HepG2 (cell line): ENCODE measurements at regions not wholly inside any gene's neighbourhood (a gene's known extent, or its start where the extent isn't known, plus 50 kb on each side); places are given as distances from the start of the nearest gene placed in this dataset.

Source experiments
- ATAC-seq: fragments of 200-7000 bp; cut with Tn5 transposase; 3 replicates; pipeline ENCODE4 v1.9.1; 2020; ENCODE audit warnings: mild to moderate bottlenecking, moderate library complexity
- BruUV-seq: library from RNA; stranded (reverse); fragments of 400-500 nt; replicated peaks from 2 replicates; lab custom pipeline; 2021; lab: Mats Ljungman, UMichigan
- CTCF ChIA-PET: fragments of 300-600 bp; formaldehyde crosslinking; extraction: SDS; loops from one replicate; lab custom pipeline; 2021; ENCODE audit warnings: low total read pairs, inconsistent platforms, low intra/inter-chr PET ratio; lab: Yijun Ruan, JAX
- POLR2A ChIA-PET: fragments of 350-600 bp; sonication (Branson Sonifier 250); formaldehyde crosslinking; loops from one replicate; lab custom pipeline; 2020; ENCODE audit warnings: antibody characterized with exemption, inconsistent platforms; lab: Yijun Ruan, JAX
- DNase-seq: peaks from one replicate; pipeline ENCODE4 v3.0.0-alpha.2; 2015; ENCODE audit warnings: low spot score
- FAIRE-seq: peaks from 3 replicates; lab custom pipeline; 2011; peaks lifted over from hg19 to GRCh38; lab: Jason Lieb, UNC
- H2AFZ ChIP-seq: one replicate; pipeline ENCODE4 v1.6.1; 2011; ENCODE audit warnings: low read length, inconsistent platforms
- H3K27ac ChIP-seq: fragments of 300-600 bp; 3 replicates; pipeline ENCODE4 v1.8.0; 2011; ENCODE audit warnings: mixed run types, mild to moderate bottlenecking, mixed read lengths, low read length, inconsistent platforms; ENCODE audit not compliant: insufficient read depth; ENCODE audit errors: extremely low read length
- H3K27me3 ChIP-seq, 2 experiments: fragments of 200-600 bp in 1 of 2; 2 replicates in 1 of 2; 3 replicates in 1 of 2; pipeline versions ENCODE4 v1.6.0 to v1.8.0; 2011; ENCODE audit warnings: low read length in 2 of 2, mild to moderate bottlenecking in 2 of 2, moderate library complexity in 2 of 2, inconsistent platforms in 1 of 2; ENCODE audit not compliant: insufficient read depth in 2 of 2, control insufficient read depth in 1 of 2
- H3K36me3 ChIP-seq, 2 experiments: fragments of 200-600 bp in 1 of 2; replicated peaks in 1 of 2; 2 replicates in 1 of 2; 3 replicates in 1 of 2; pipeline versions ENCODE4 v1.5.1 to v1.8.0; 2011; ENCODE audit warnings: low read length in 2 of 2, inconsistent platforms in 1 of 2; ENCODE audit not compliant: insufficient read depth in 2 of 2, control insufficient read depth in 1 of 2
- H3K4me1 ChIP-seq: 2 replicates; pipeline ENCODE4 v1.5.1; 2012; ENCODE audit warnings: low read length, inconsistent platforms; ENCODE audit not compliant: insufficient read depth
- H3K4me2 ChIP-seq: 2 replicates; pipeline ENCODE4 v1.6.0; 2011; ENCODE audit warnings: low read depth, low read length, inconsistent platforms
- H3K4me3 ChIP-seq, 3 experiments: fragments of 200-600 bp in 1 of 3; sonication (generic), shearing (Covaris generic) in 1 of 3; replicated peaks in 1 of 3; 2 replicates each; pipeline ENCODE4 v1.5.1; 2011 to 2016; ENCODE audit warnings: low read length in 3 of 3, inconsistent platforms in 2 of 3, low read depth in 2 of 3, mild to moderate bottlenecking in 2 of 3, control low read depth in 1 of 3, mixed read lengths in 1 of 3; ENCODE audit not compliant: insufficient read depth in 1 of 3
- H3K79me2 ChIP-seq: one replicate; pipeline ENCODE4 v1.6.1; 2011; ENCODE audit warnings: low read length, inconsistent platforms; ENCODE audit not compliant: insufficient read depth
- H3K9ac ChIP-seq: 2 replicates; pipeline ENCODE4 v1.6.0; 2011; ENCODE audit warnings: mild to moderate bottlenecking, low read depth, low read length, inconsistent platforms; ENCODE audit not compliant: insufficient read depth
- H3K9me3 ChIP-seq: 2 replicates; pipeline ENCODE4 v1.5.1; 2012; ENCODE audit warnings: mild to moderate bottlenecking, low read length
- H4K20me1 ChIP-seq: 2 replicates; pipeline ENCODE4 v1.6.0; 2011; ENCODE audit warnings: inconsistent platforms, mild to moderate bottlenecking, low read length, moderate library complexity; ENCODE audit not compliant: insufficient read depth
- AGO1 ChIP-seq: fragments of 200-400 bp; formaldehyde crosslinking; IDR thresholded peaks from 2 replicates; pipeline ENCODE4 v1.6.1; 2017; ENCODE audit warnings: mild to moderate bottlenecking, low read depth, low read length, moderate library complexity; ENCODE audit not compliant: poor library complexity, severe bottlenecking
- CBX5 ChIP-seq: sonication (generic); formaldehyde crosslinking; IDR thresholded peaks from 2 replicates; pipeline ENCODE4 v1.4.0; 2020; ENCODE audit warnings: missing genetic modification reagents, borderline replicate concordance
- FOXP4 ChIP-seq: sonication (generic); formaldehyde crosslinking; IDR thresholded peaks from 2 replicates; pipeline ENCODE4 v1.4.0; 2020; ENCODE audit warnings: missing genetic modification reagents
- HHEX ChIP-seq: IDR thresholded peaks from 2 replicates; pipeline ENCODE4 v1.6.1; 2016; ENCODE audit warnings: control low read depth
- HNRNPLL ChIP-seq: fragments of 200-400 bp; formaldehyde crosslinking; IDR thresholded peaks from 2 replicates; pipeline ENCODE4 v1.6.1; 2017; ENCODE audit warnings: mild to moderate bottlenecking, low read depth, low read length; ENCODE audit not compliant: poor library complexity, severe bottlenecking
- IRF2 ChIP-seq: IDR thresholded peaks from 2 replicates; pipeline ENCODE4 v1.6.1; 2018; ENCODE audit warnings: missing genetic modification reagents, missing compliant biosample characterization
- KLF9 ChIP-seq: IDR thresholded peaks from 2 replicates; pipeline ENCODE4 v1.6.1; 2016; ENCODE audit warnings: low read depth
- MZF1 ChIP-seq: sonication (generic); formaldehyde crosslinking; IDR thresholded peaks from 2 replicates; pipeline ENCODE4 v1.8.1; 2023; ENCODE audit warnings: mild to moderate bottlenecking, missing genetic modification reagents, borderline replicate concordance
- NCOR1 ChIP-seq: fragments of 200-600 bp; sonication (generic); IDR thresholded peaks from 2 replicates; pipeline ENCODE4 v1.7.0; 2017; ENCODE audit warnings: antibody characterized with exemption, low read length, borderline replicate concordance
- NFATC3 ChIP-seq: sonication (generic); formaldehyde crosslinking; IDR thresholded peaks from 2 replicates; pipeline ENCODE4 v1.5.1; 2020; ENCODE audit warnings: mild to moderate bottlenecking, missing genetic modification reagents
- PRMT3 ChIP-seq: sonication (generic); formaldehyde crosslinking; IDR thresholded peaks from 2 replicates; pipeline ENCODE4 v1.8.1; 2022; ENCODE audit warnings: low read depth, mild to moderate bottlenecking, moderate library complexity, missing genetic modification reagents, borderline replicate concordance
- SALL1 ChIP-seq: sonication (generic); formaldehyde crosslinking; IDR thresholded peaks from 2 replicates; pipeline ENCODE4 v1.8.0; 2022; ENCODE audit warnings: mild to moderate bottlenecking, missing genetic modification reagents
- SALL2 ChIP-seq: sonication (generic); formaldehyde crosslinking; IDR thresholded peaks from 2 replicates; pipeline ENCODE4 v1.8.1; 2023; ENCODE audit warnings: mild to moderate bottlenecking, missing genetic modification reagents, inconsistent platforms
- SOX13 ChIP-seq, 3 experiments: fragments of 450-650 bp in 1 of 3; sonication (generic) in 1 of 3; formaldehyde crosslinking in 1 of 3; IDR thresholded peaks in 2 of 3; conservative IDR thresholded peaks in 1 of 3; 2 replicates each; pipeline versions ENCODE4 v1.5.0 to v1.6.1; 2016 to 2020; ENCODE audit warnings: antibody characterized with exemption in 1 of 3, mild to moderate bottlenecking in 1 of 3, missing compliant biosample characterization in 1 of 3, missing genetic modification reagents in 1 of 3, moderate library complexity in 1 of 3
- SP1 ChIP-seq, 2 experiments: fragments of 450-650 bp in 1 of 2; sonication (generic) in 1 of 2; formaldehyde crosslinking in 1 of 2; IDR thresholded peaks; 2 replicates each; pipeline versions ENCODE4 v1.4.0 to v1.6.1; 2016 to 2020; ENCODE audit warnings: missing genetic modification reagents in 1 of 2
- STAT5B ChIP-seq: sonication (generic); formaldehyde crosslinking; IDR thresholded peaks from 2 replicates; pipeline ENCODE4 v1.4.0; 2020; ENCODE audit warnings: missing genetic modification reagents
- ZFX ChIP-seq: sonication (generic); formaldehyde crosslinking; IDR thresholded peaks from 2 replicates; pipeline ENCODE4 v1.4.0; 2020; ENCODE audit warnings: mild to moderate bottlenecking, low read depth, missing genetic modification reagents, moderate library complexity
- ZNF775 ChIP-seq: sonication (generic); formaldehyde crosslinking; IDR thresholded peaks from 2 replicates; pipeline ENCODE4 v1.4.0; 2020; ENCODE audit warnings: missing genetic modification reagents, mild to moderate bottlenecking, moderate library complexity, borderline replicate concordance
- WGBS: methylation state at CpG from one replicate; pipeline ENCODE4 v1.1.6; 2017; ENCODE audit warnings: low lambda C conversion rate; 5-methylcytosine and 5-hydroxymethylcytosine counted together
- in situ Hi-C: cut with HindIII; loops from 2 replicates; pipeline ENCODE4 v1.10.0; 2017; ENCODE audit warnings: low pct_unique_long_range_greater_than_20kb; ENCODE audit not compliant: extremely low pct_ligation_motif_present
- intact Hi-C: fragments of 100-400 bp; cut with micrococcal nuclease; formaldehyde crosslinking; loops from one replicate; pipeline ENCODE4 v1.10.0; 2022; ENCODE audit not compliant: unreplicated experiment

DNA sequence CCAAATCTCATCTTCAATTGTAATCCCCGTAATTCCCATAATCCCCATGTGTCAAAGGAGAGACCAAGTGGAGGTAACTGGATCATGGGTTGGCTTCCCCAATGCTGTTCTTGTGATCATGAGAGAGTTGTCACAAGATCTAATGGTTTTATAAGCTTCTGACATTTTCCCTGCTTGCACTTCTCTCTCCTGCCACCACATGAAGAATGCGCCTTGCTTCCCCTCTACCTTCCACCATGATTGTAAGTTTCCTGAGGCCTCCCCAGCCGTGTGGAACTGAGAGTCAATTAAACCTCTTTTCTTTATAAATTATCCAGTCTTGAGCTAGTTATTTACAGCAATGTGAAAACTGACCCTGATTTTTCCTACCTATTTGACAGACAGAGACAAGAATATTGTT is 162.5 kb upstream of the SYT6 start:
- Histone ChIP-seq H2AFZ (no peak overlapping the region), H3K9ac (no peak overlapping the region), H3K36me3 (no peaks in the 10 kb centered on the region), H3K27me3 (no peaks in the 10 kb centered on the region; a peak in 1 of 5 replicates), H3K4me3 (no peak overlapping the region), H3K9me3 (0 out of 2 replicates have a peak, but pooled peaks cover 8% of the 10 kb centered on the region), H4K20me1 (no peaks in the 10 kb centered on the region), H3K79me2 (no peaks in the 10 kb centered on the region), H3K4me2 (no peak overlapping the region), H3K4me1 (no peaks in the 10 kb centered on the region), H3K27ac (no peak overlapping the region)
- intact Hi-C loops (no loop called here), in situ Hi-C loops (no loop called here)
- BruUV-seq: no TSS peak
- no peak for DNase-seq
- WGBS: 51% methylated on average over 3 of the region's 3 CpGs
- ChIA-PET CTCF (no interaction called here), POLR2A (no interaction called here)
- TF ChIP-seq ZNF775 (CRISPR knock-in tag): no peak
- FAIRE-seq: no peak
- no peak for ATAC-seq

GRCh38 chr1:114315631-114316030 is 162.0 kb upstream of the SYT6 start:
- no peak for DNase-seq
- Histone ChIP-seq H3K79me2 (no peaks in the 10 kb centered on the region), H4K20me1 (no peaks in the 10 kb centered on the region), H3K27ac (no peak overlapping the region), H3K4me3 (no peak overlapping the region), H3K9me3 (0 out of 2 replicates have a peak, but pooled peaks cover 8% of the 10 kb centered on the region), H3K27me3 (no peaks in the 10 kb centered on the region; a peak in 1 of 5 replicates), H3K36me3 (no peaks in the 10 kb centered on the region), H3K4me1 (no peaks in the 10 kb centered on the region), H3K4me2 (no peak overlapping the region), H2AFZ (no peak overlapping the region), H3K9ac (no peak overlapping the region)
- ATAC-seq: no peak
- CTCF ChIA-PET: no interaction called here
- POLR2A ChIA-PET: no interaction called here
- intact Hi-C loops: no loop called here
- in situ Hi-C loops: no loop called here
- FAIRE-seq: no peak
- no TSS peak for BruUV-seq
- TF ChIP-seq STAT5B (CRISPR knock-in tag) (no peak), SALL2 (no peak), HNRNPLL (no peak), ZFX (no peak), HHEX (no peak), NCOR1 (no peak), IRF2 (CRISPR knock-in tag) (no peak), KLF9 (CRISPR knock-in tag) (no peak), SP1 (IDR thresholded peaks at IDR 0.05) (no peak), SP1 (CRISPR knock-in tag; IDR thresholded peaks at IDR 0.05) (no peak), SALL1 (CRISPR knock-in tag) (no peak), SOX13 (IDR thresholded peaks at IDR 0.05) (no peak), SOX13 (CRISPR knock-in tag; conservative IDR thresholded peaks at IDR 0.05 in 1 of 2, IDR thresholded peaks at IDR 0.05 in 1 of 2) (no peak), CBX5 (CRISPR knock-in tag) (no peak), FOXP4 (no peak), MZF1 (CRISPR knock-in tag) (no peak), NFATC3 (CRISPR knock-in tag) (no peak), PRMT3 (CRISPR knock-in tag) (no peak), AGO1 (no peak)
